NB4 (cell line): ENCODE measurements at regions not wholly inside any gene's neighbourhood (a gene's known extent, or its start where the extent isn't known, plus 50 kb on each side); places are given as distances from the start of the nearest gene placed in this dataset.

Source experiments
- CTCF ChIP-seq: IDR thresholded peaks from one replicate; pipeline ENCODE4 v1.5.1; 2012; ENCODE audit warnings: low read depth, low read length
- POLR2A ChIP-seq: IDR thresholded peaks from 2 replicates; pipeline ENCODE4 v1.6.1; 2011; ENCODE audit warnings: mild to moderate bottlenecking; ENCODE audit not compliant: insufficient read length; ENCODE audit errors: extremely low read depth

- TF ChIP-seq CTCF, result no peak
- no peak for TF ChIP-seq POLR2A
Observed at GRCh38 chr5:161096581-161096980, 244.6 kb upstream of the ATP10B start.
